ENCODE measurements at regions not wholly inside any gene's neighbourhood (a gene's known extent, or its start where the extent isn't known, plus 50 kb on each side); places are given as distances from the start of the nearest gene placed in this dataset.

GRCh38 chr2:8153258-8153718, 528.6 kb upstream of the ID2 start:
- H3K4me3 ChIP-seq (ENCODE audit: low read depth, low read length), result no peak overlapping the region
- DNase-seq (ENCODE audit: low read depth), result no peak
- no peak for TF ChIP-seq CTCF (conservative IDR thresholded peaks at IDR 0.05; ENCODE audit: low read depth, low read length)

- no peak overlapping the region for H3K4me3 ChIP-seq (ENCODE audit: low read depth, low read length)
- DNase-seq (ENCODE audit: low read depth), result no peak
- TF ChIP-seq CTCF (conservative IDR thresholded peaks at IDR 0.05; ENCODE audit: low read depth, low read length), result no peak
Measured at GRCh38 chr2:8154270-8154669, 527.6 kb upstream of the ID2 start.

- TF ChIP-seq CTCF (conservative IDR thresholded peaks at IDR 0.05; ENCODE audit: low read depth, low read length), result no peak
- DNase-seq (ENCODE audit: low read depth), result no peak
- no peak overlapping the region for H3K4me3 ChIP-seq (ENCODE audit: low read depth, low read length)
Measured at GRCh38 chr2:8154936-8155335, 526.9 kb upstream of the ID2 start.

GRCh38 chr2:8157621-8158430, 524.0 kb upstream of the ID2 start:
- no peak for TF ChIP-seq CTCF (conservative IDR thresholded peaks at IDR 0.05; ENCODE audit: low read depth, low read length)
- DNase-seq (ENCODE audit: low read depth), result no peak
- H3K4me3 ChIP-seq (ENCODE audit: low read depth, low read length), result no peak overlapping the region

- DNase-seq (ENCODE audit: low read depth), result no peak
- TF ChIP-seq CTCF (conservative IDR thresholded peaks at IDR 0.05; ENCODE audit: low read depth, low read length), result no peak
- H3K4me3 ChIP-seq (ENCODE audit: low read depth, low read length), result no peak overlapping the region
Measured at GRCh38 chr2:8158711-8159110, 523.1 kb upstream of the ID2 start.

- H3K4me3 ChIP-seq (ENCODE audit: low read depth, low read length), result no peak overlapping the region
- no peak for DNase-seq (ENCODE audit: low read depth)
- no peak for TF ChIP-seq CTCF (conservative IDR thresholded peaks at IDR 0.05; ENCODE audit: low read depth, low read length)
Measured at GRCh38 chr2:8159211-8159965, 522.5 kb upstream of the ID2 start.

Data from epithelial cell of proximal tubule (primary cell).